OCI-LY1 (cell line): ENCODE measurements at regions not wholly inside any gene's neighbourhood (a gene's known extent, or its start where the extent isn't known, plus 50 kb on each side); places are given as distances from the start of the nearest gene placed in this dataset.
"Not testable (repeated sequence)": the region's sequence is repeated elsewhere in the genome, so short reads cannot be mapped to it uniquely, and the experiment has no call there.

Source experiments
- H2AFZ ChIP-seq: fragments of 200-600 bp; sonication (generic), shearing (Covaris generic); 2 replicates; pipeline ENCODE4 v1.6.0; 2014; ENCODE audit warnings: antibody characterized with exemption, mild to moderate bottlenecking, low read length
- H3F3A ChIP-seq: fragments of 200-600 bp; sonication (generic), shearing (Covaris generic); 2 replicates; pipeline ENCODE4 v1.6.0; 2014; ENCODE audit warnings: mild to moderate bottlenecking, antibody characterized with exemption, low read length, moderate library complexity; ENCODE audit not compliant: insufficient read depth
- H3K27ac ChIP-seq: fragments of 200-600 bp; sonication (generic); 2 replicates; pipeline ENCODE4 v1.5.1; 2014; ENCODE audit warnings: low read length, mixed run types, mild to moderate bottlenecking, low read depth; ENCODE audit not compliant: poor library complexity, severe bottlenecking
- H3K27me3 ChIP-seq: fragments of 200-600 bp; sonication (generic); 2 replicates; pipeline ENCODE4 v1.6.0; 2014; ENCODE audit warnings: antibody characterized with exemption, mild to moderate bottlenecking, low read length, moderate library complexity; ENCODE audit not compliant: insufficient read depth
- H3K36me3 ChIP-seq: fragments of 200-600 bp; sonication (generic); 2 replicates; pipeline ENCODE4 v1.6.1; 2014; ENCODE audit warnings: mild to moderate bottlenecking, antibody characterized with exemption, low read length, moderate library complexity, mixed read lengths; ENCODE audit not compliant: insufficient read depth
- H3K4me1 ChIP-seq: fragments of 200-600 bp; sonication (generic); 2 replicates; pipeline ENCODE4 v1.5.1; 2014; ENCODE audit warnings: mild to moderate bottlenecking, low read length, moderate library complexity; ENCODE audit not compliant: insufficient read depth, severe bottlenecking
- H3K4me2 ChIP-seq: fragments of 200-600 bp; sonication (generic), shearing (Covaris generic); 2 replicates; pipeline ENCODE4 v1.6.1; 2014; ENCODE audit warnings: low read length
- H3K4me3 ChIP-seq: fragments of 200-600 bp; sonication (generic); 2 replicates; pipeline ENCODE4 v1.5.1; 2014; ENCODE audit warnings: low read length, low read depth, mild to moderate bottlenecking, mixed read lengths; ENCODE audit not compliant: poor library complexity, severe bottlenecking
- H3K79me2 ChIP-seq: fragments of 200-600 bp; shearing (Covaris generic); 2 replicates; pipeline ENCODE4 v1.6.1; 2016; ENCODE audit warnings: mixed run types, low read length, mixed read lengths; ENCODE audit not compliant: insufficient read depth
- H3K9ac ChIP-seq: fragments of 200-600 bp; sonication (generic), shearing (Covaris generic); 2 replicates; pipeline ENCODE4 v1.6.1; 2014; ENCODE audit warnings: mild to moderate bottlenecking, low read length, mixed read lengths
- H3K9me2 ChIP-seq: fragments of 200-600 bp; sonication (generic), shearing (Covaris generic); 2 replicates; pipeline ENCODE4 v1.6.1; 2014; ENCODE audit warnings: low read depth, mild to moderate bottlenecking, low read length, mixed read lengths
- H3K9me3 ChIP-seq: fragments of 200-600 bp; shearing (Covaris generic); 2 replicates; pipeline ENCODE4 v1.6.1; 2014; ENCODE audit warnings: low read length, mixed read lengths
- H4K20me1 ChIP-seq: fragments of 200-600 bp; sonication (generic), shearing (Covaris generic); 2 replicates; pipeline ENCODE4 v1.6.0; 2016; ENCODE audit warnings: mild to moderate bottlenecking, low read length; ENCODE audit not compliant: insufficient read depth
- EZH2 ChIP-seq: fragments of 200-600 bp; sonication (generic), shearing (Covaris generic); IDR thresholded peaks from 2 replicates; pipeline ENCODE4 v1.8.0; 2017; ENCODE audit warnings: borderline replicate concordance, mixed run types, mild to moderate bottlenecking, antibody characterized with exemption, low read length, moderate library complexity, mixed read lengths
- TF ChIP-seq, protein P1 (sequence below): fragments of 200-600 bp; sonication (generic), shearing (Covaris generic); IDR thresholded peaks from 2 replicates; pipeline ENCODE4 v1.5.1; 2017; ENCODE audit warnings: mild to moderate bottlenecking, antibody characterized with exemption, low read length, moderate library complexity, mixed read lengths

DNA sequence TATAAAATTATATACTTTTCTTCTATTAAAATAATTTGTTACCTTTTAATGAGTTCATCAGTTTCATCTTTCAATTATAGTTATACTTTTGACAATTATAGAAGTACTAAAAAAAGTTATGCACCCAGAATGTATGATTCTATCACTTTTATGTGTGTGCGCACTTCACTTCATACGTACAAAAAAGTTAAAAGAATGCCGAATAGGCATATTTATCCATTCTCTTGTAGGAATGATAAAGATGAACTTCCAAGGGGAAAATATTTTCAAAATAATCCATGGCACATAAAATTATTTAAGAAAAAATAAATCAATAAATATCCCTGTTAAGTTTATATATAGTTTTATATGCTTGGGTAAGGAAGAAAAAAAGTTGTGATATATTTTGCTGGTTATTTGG, 166.9 kb upstream of the PRSS1 start:
- no peaks in the 10 kb centered on the region for H3F3A ChIP-seq
- no peak for TF ChIP-seq EZH2
- TF ChIP-seq, protein P1, sequence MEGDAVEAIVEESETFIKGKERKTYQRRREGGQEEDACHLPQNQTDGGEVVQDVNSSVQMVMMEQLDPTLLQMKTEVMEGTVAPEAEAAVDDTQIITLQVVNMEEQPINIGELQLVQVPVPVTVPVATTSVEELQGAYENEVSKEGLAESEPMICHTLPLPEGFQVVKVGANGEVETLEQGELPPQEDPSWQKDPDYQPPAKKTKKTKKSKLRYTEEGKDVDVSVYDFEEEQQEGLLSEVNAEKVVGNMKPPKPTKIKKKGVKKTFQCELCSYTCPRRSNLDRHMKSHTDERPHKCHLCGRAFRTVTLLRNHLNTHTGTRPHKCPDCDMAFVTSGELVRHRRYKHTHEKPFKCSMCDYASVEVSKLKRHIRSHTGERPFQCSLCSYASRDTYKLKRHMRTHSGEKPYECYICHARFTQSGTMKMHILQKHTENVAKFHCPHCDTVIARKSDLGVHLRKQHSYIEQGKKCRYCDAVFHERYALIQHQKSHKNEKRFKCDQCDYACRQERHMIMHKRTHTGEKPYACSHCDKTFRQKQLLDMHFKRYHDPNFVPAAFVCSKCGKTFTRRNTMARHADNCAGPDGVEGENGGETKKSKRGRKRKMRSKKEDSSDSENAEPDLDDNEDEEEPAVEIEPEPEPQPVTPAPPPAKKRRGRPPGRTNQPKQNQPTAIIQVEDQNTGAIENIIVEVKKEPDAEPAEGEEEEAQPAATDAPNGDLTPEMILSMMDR = no peak
- H3K9me2 ChIP-seq = no peaks in the 10 kb centered on the region
- no peaks in the 10 kb centered on the region for H3K36me3 ChIP-seq
- no peaks in the 10 kb centered on the region for H3K9me3 ChIP-seq
- H3K27me3 ChIP-seq = no peaks in the 10 kb centered on the region
- H3K4me3 ChIP-seq = no peak overlapping the region
- no peak overlapping the region for H2AFZ ChIP-seq
- no peak overlapping the region for H3K27ac ChIP-seq
- H3K4me1 ChIP-seq = no peaks in the 10 kb centered on the region
- H3K79me2 ChIP-seq = no peaks in the 10 kb centered on the region
- no peak overlapping the region for H3K9ac ChIP-seq
- no peak overlapping the region for H3K4me2 ChIP-seq
- no peaks in the 10 kb centered on the region for H4K20me1 ChIP-seq

DNA sequence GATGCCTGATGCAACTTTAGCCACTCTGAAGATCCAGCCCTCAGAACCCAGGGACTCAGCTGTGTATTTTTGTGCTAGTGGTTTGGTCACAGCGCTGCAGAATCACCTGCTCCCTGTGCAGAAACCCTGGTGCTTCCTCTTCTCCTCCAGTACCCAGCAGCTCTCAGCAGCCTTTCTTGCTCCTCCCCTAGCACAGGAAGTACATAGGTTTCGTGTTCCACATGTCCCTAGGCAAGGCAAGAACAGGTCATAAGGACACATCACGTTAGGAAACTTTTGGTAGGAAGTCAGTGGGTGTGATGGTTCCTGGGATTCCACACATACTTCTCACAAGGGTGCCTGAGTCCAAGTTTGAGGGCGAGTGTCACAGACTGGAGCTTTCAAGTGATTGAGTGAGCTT, 167.9 kb upstream of the PRSS1 start:
- TF ChIP-seq, protein P1 = no peak
- TF ChIP-seq EZH2 = no peak
- Histone ChIP-seq H3K4me2 (peak overlapping the region; percentile 16; the same call in 1 of the 2 replicates), H2AFZ (no peak overlapping the region), H3K36me3 (no peaks in the 10 kb centered on the region), H4K20me1 (no peaks in the 10 kb centered on the region), H3K27ac (no peak overlapping the region), H3K9ac (no peak overlapping the region), H3K27me3 (no peaks in the 10 kb centered on the region), H3K9me3 (no peaks in the 10 kb centered on the region), H3K9me2 (no peaks in the 10 kb centered on the region), H3K79me2 (no peaks in the 10 kb centered on the region), H3K4me3 (no peak overlapping the region), H3K4me1 (no peaks in the 10 kb centered on the region), H3F3A (no peaks in the 10 kb centered on the region)

DNA sequence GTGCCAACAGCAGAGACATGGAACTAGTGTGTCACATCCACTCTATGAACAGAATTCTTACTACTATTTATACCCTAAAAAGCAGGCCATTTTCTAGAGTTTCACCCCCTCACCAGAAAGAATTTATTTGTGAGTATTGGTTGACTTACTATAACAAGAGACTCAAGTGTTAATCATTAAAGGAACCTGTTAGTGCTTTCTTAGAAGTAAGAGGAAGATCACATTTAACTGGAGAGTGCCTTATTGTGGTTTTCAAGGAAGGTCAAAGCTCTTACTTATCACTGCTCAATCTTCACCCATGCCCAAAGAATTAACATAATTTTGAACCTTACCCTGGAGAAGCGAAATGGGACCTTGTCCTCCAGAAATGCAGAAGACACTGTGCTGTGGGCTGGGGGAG, 169.3 kb upstream of the PRSS1 start:
- Histone ChIP-seq H4K20me1 (no peaks in the 10 kb centered on the region), H3K9me2 (no peaks in the 10 kb centered on the region), H3K27me3 (no peaks in the 10 kb centered on the region), H3K4me2 (no peak overlapping the region), H3K9ac (no peak overlapping the region), H3K9me3 (no peaks in the 10 kb centered on the region), H3F3A (no peaks in the 10 kb centered on the region), H3K4me3 (no peak overlapping the region), H3K4me1 (no peaks in the 10 kb centered on the region), H3K79me2 (no peaks in the 10 kb centered on the region), H2AFZ (no peak overlapping the region), H3K36me3 (no peaks in the 10 kb centered on the region), H3K27ac (no peak overlapping the region)
- TF ChIP-seq, protein P1 = no peak
- no peak for TF ChIP-seq EZH2

DNA sequence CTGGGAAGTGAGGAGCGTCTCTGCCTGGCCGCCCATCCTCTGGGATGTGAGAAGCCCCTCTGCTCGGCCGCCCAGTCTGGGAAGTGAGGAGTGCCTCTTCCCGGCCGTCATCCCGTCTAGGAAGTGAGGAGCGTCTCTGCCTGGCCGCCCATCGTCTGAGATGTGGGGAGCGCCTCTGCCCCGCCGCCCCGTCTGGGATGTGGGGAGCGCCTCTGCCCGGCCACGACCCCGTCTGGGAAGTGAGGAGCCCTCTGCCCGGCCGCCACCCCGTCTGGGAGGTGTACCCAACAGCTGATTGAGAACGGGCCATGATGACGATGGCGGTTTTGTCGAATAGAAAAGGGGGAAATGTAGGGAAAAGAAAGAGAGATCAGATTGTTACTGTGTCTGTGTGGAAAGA, 173.9 kb upstream of the PRSS1 start:
- H3K36me3 ChIP-seq, H3K9ac ChIP-seq, H4K20me1 ChIP-seq, H3K4me2 ChIP-seq, H3K4me3 ChIP-seq, H3K79me2 ChIP-seq, H3K9me3 ChIP-seq, H3K27me3 ChIP-seq, H3F3A ChIP-seq, H3K9me2 ChIP-seq, H3K4me1 ChIP-seq, H3K27ac ChIP-seq, H2AFZ ChIP-seq: not testable (repeated sequence)
